Gastrocnemius medialis (tissue), 4 donors: ENCODE measurements at regions not wholly inside any gene's neighbourhood (a gene's known extent, or its start where the extent isn't known, plus 50 kb on each side); places are given as distances from the start of the nearest gene placed in this dataset.

ENCODE experiments used
- CTCF ChIP-seq, 5 experiments: fragments of 450-650 bp in 3 of 5; fragments of 200-600 bp in 2 of 5; sonication (generic) in 2 of 5; IDR thresholded peaks in 4 of 5; conservative IDR thresholded peaks in 1 of 5; 1 replicate in 4 of 5; 2 replicates in 1 of 5; pipeline ENCODE4 v1.5.1; 2016 to 2019; ENCODE audit warnings: antibody characterized with exemption in 5 of 5, mild to moderate bottlenecking in 3 of 5, moderate library complexity in 3 of 5
- POLR2A ChIP-seq, 2 donors: fragments of 450-650 bp; IDR thresholded peaks; one replicate each; pipeline ENCODE4 v1.6.1; 2017; ENCODE audit warnings: antibody characterized with exemption in 2 of 2, mild to moderate bottlenecking in 2 of 2, moderate library complexity in 2 of 2

- TF ChIP-seq CTCF (IDR thresholded peaks at IDR 0.05 in 4 of 5, conservative IDR thresholded peaks at IDR 0.05 in 1 of 5) = no peak
- TF ChIP-seq POLR2A (IDR thresholded peaks at IDR 0.05) = no peak
Measured at GRCh38 chr10:110430340-110431273, 67.1 kb upstream of the DUSP5 start.
